GM12878 (cell line): ENCODE measurements at regions not wholly inside any gene's neighbourhood (a gene's known extent, or its start where the extent isn't known, plus 50 kb on each side); places are given as distances from the start of the nearest gene placed in this dataset.

Experiments used
- ATAC-seq: fragments of 200-7000 bp; cut with Tn5 transposase; 3 replicates; pipeline ENCODE4 v1.9.1; 2020; ENCODE audit warnings: mild to moderate bottlenecking, moderate library complexity
- BruUV-seq: library from RNA; stranded (reverse); fragments of 400-500 nt; replicated peaks from 2 replicates; lab custom pipeline; 2021; lab: Mats Ljungman, UMichigan
- CTCF ChIA-PET: fragments of 300-600 bp; sonication (Branson Sonifier 250); formaldehyde crosslinking; extraction: SDS; loops from one replicate; lab custom pipeline; 2021; ENCODE audit warnings: inconsistent platforms; lab: Yijun Ruan, JAX
- POLR2A ChIA-PET: fragments of 350-600 bp; formaldehyde crosslinking; extraction: SDS; loops from one replicate; lab custom pipeline; 2021; ENCODE audit warnings: inconsistent platforms; lab: Charles Lee
- RAD21 ChIA-PET: fragments of 300-600 bp; sonication (Branson Sonifier 250); formaldehyde crosslinking; loops from one replicate; lab custom pipeline; 2023; ENCODE audit warnings: antibody characterized with exemption; ENCODE audit not compliant: unreplicated experiment; lab: Charles Lee
- SMC1A ChIA-PET: fragments of 300-600 bp; sonication (Branson Sonifier 250); formaldehyde crosslinking; loops from one replicate; lab custom pipeline; 2023; ENCODE audit not compliant: unreplicated experiment, uncharacterized antibody; lab: Charles Lee
- DNase-seq: peaks from one replicate; pipeline ENCODE4 v3.0.0-alpha.2; 2011; ENCODE audit warnings: low read depth, low spot score
- FAIRE-seq: peaks from 3 replicates; lab custom pipeline; 2011; peaks lifted over from hg19 to GRCh38; lab: Jason Lieb, UNC
- H2AFZ ChIP-seq: 2 replicates; pipeline ENCODE4 v1.6.0; 2011; ENCODE audit warnings: low read depth, low read length, control low read depth; ENCODE audit not compliant: control insufficient read depth
- H3K27ac ChIP-seq: 2 replicates; pipeline ENCODE4 v1.5.1; 2011; ENCODE audit warnings: control low read depth; ENCODE audit not compliant: control insufficient read depth, insufficient read depth
- H3K27me3 ChIP-seq, 2 experiments: replicated peaks in 1 of 2; 2 replicates each; pipeline versions ENCODE4 v1.6.0 to v1.6.1; 2011; ENCODE audit warnings: low read length in 1 of 2; ENCODE audit not compliant: control insufficient read depth in 2 of 2, insufficient read depth in 2 of 2
- H3K36me3 ChIP-seq, 2 experiments: 2 replicates each; pipeline ENCODE4 v1.5.1; 2011; ENCODE audit warnings: low read length in 1 of 2; ENCODE audit not compliant: control insufficient read depth in 2 of 2, insufficient read depth in 2 of 2
- H3K4me1 ChIP-seq: 2 replicates; pipeline ENCODE4 v1.6.1; 2011; ENCODE audit warnings: mild to moderate bottlenecking, low read length, moderate library complexity, mixed read lengths; ENCODE audit not compliant: control insufficient read depth, insufficient read depth
- H3K4me2 ChIP-seq: 2 replicates; pipeline ENCODE4 v1.6.0; 2011; ENCODE audit warnings: control low read depth; ENCODE audit not compliant: control insufficient read depth, insufficient read depth
- H3K4me3 ChIP-seq: fragments of 200-600 bp; sonication (generic); 2 replicates; pipeline ENCODE4 v1.5.1; 2016
- H3K79me2 ChIP-seq: 2 replicates; pipeline ENCODE4 v1.6.0; 2011; ENCODE audit warnings: low read length; ENCODE audit not compliant: control insufficient read depth, insufficient read depth
- H3K9ac ChIP-seq: 2 replicates; pipeline ENCODE4 v1.8.0; 2011; ENCODE audit warnings: low read length, control low read depth, mixed read lengths; ENCODE audit not compliant: control insufficient read depth, insufficient read depth
- H3K9me3 ChIP-seq: replicated peaks from 3 replicates; pipeline ENCODE4 v1.5.1; 2011; ENCODE audit warnings: mild to moderate bottlenecking, low read length; ENCODE audit not compliant: control insufficient read depth, insufficient read depth
- H4K20me1 ChIP-seq: 2 replicates; pipeline ENCODE4 v1.6.0; 2011; ENCODE audit not compliant: control insufficient read depth, insufficient read depth
- BACH1 ChIP-seq: fragments of 450-650 bp; IDR thresholded peaks from 2 replicates; pipeline ENCODE4 v1.6.1; 2017; ENCODE audit warnings: mild to moderate bottlenecking, borderline replicate concordance
- BCLAF1 ChIP-seq: fragments of 450-650 bp; IDR thresholded peaks from 2 replicates; pipeline ENCODE4 v1.6.1; 2017; ENCODE audit warnings: antibody characterized with exemption, mild to moderate bottlenecking, moderate library complexity
- CBFB ChIP-seq: IDR thresholded peaks from 2 replicates; pipeline ENCODE4 v1.6.1; 2016; ENCODE audit warnings: antibody characterized with exemption, low read depth
- EED ChIP-seq: sonication (generic); IDR thresholded peaks from 2 replicates; pipeline ENCODE4 v1.6.1; 2016; ENCODE audit warnings: antibody characterized with exemption, low read depth
- NFIC ChIP-seq: IDR thresholded peaks from 2 replicates; pipeline ENCODE4 v1.6.1; 2012; ENCODE audit warnings: low read depth, mild to moderate bottlenecking, inconsistent platforms, low read length, moderate library complexity
- NR2F1 ChIP-seq: fragments of 450-650 bp; conservative IDR thresholded peaks from 2 replicates; pipeline ENCODE4 v1.6.1; 2017; ENCODE audit warnings: mild to moderate bottlenecking
- SKIL ChIP-seq: fragments of 450-650 bp; IDR thresholded peaks from 2 replicates; pipeline ENCODE4 v1.6.1; 2017; ENCODE audit warnings: mild to moderate bottlenecking, low read depth, inconsistent platforms; ENCODE audit not compliant: poor library complexity, severe bottlenecking
- TCF7 ChIP-seq: IDR thresholded peaks from 2 replicates; pipeline ENCODE4 v1.6.1; 2014; ENCODE audit warnings: antibody characterized with exemption, borderline replicate concordance
- ZNF274 ChIP-seq: IDR thresholded peaks from one replicate; pipeline ENCODE4 v1.8.0; 2011; ENCODE audit not compliant: insufficient read length, insufficient read depth
- whole genome bisulfite sequencing: methylation state at CpG from one replicate; pipeline ENCODE4 v1.1.6; 2016; ENCODE audit warnings: low lambda C conversion rate; ENCODE audit not compliant: insufficient replicate concordance, insufficient coverage; ENCODE audit errors: missing lambda C conversion rate; 5-methylcytosine and 5-hydroxymethylcytosine counted together
- in situ Hi-C: fragments of 300-500 bp; cut with MboI; formaldehyde crosslinking; loops from 9 replicates; pipeline ENCODE4 v1.14.3; 2018; ENCODE audit warnings: mixed read lengths
- intact Hi-C: fragments of 100-400 bp; cut with micrococcal nuclease; formaldehyde crosslinking; loops from one replicate; pipeline ENCODE4 v1.14.2; 2022; ENCODE audit not compliant: unreplicated experiment
- TF ChIP-seq, protein P1 (sequence below): IDR thresholded peaks from 2 replicates; pipeline ENCODE4 v1.6.1; 2011; ENCODE audit warnings: borderline replicate concordance, low read depth, mild to moderate bottlenecking, moderate library complexity, mixed read lengths, low read length; ENCODE audit not compliant: insufficient read depth; ENCODE audit errors: extremely low read length
- TF ChIP-seq, protein P2 (sequence below): fragments of 450-650 bp; IDR thresholded peaks from 2 replicates; pipeline ENCODE4 v1.6.1; 2016; ENCODE audit warnings: mild to moderate bottlenecking

GRCh38 chr9:119662329-119662728 is 293.1 kb upstream of the BRINP1 start:
- SMC1A ChIA-PET = no interaction called here
- BruUV-seq = no TSS peak
- Histone ChIP-seq H4K20me1 (no peaks in the 10 kb centered on the region), H3K4me1 (no peaks in the 10 kb centered on the region), H3K79me2 (no peaks in the 10 kb centered on the region), H3K4me2 (no peak overlapping the region), H3K9ac (no peak overlapping the region), H2AFZ (no peak overlapping the region), H3K4me3 (no peak overlapping the region), H3K36me3 (no peaks in the 10 kb centered on the region), H3K9me3 (no peaks in the 10 kb centered on the region), H3K27ac (no peak overlapping the region), H3K27me3 (no peaks in the 10 kb centered on the region)
- intact Hi-C loops = no loop called here
- CTCF ChIA-PET = no interaction called here
- FAIRE-seq (no peak), DNase-seq (no peak), ATAC-seq (no peak)
- 2% methylated on average over 4 of the region's 4 CpGs for WGBS
- in situ Hi-C loops = no loop called here
- TF ChIP-seq TCF7 = no peak
- TF ChIP-seq, protein P1, sequence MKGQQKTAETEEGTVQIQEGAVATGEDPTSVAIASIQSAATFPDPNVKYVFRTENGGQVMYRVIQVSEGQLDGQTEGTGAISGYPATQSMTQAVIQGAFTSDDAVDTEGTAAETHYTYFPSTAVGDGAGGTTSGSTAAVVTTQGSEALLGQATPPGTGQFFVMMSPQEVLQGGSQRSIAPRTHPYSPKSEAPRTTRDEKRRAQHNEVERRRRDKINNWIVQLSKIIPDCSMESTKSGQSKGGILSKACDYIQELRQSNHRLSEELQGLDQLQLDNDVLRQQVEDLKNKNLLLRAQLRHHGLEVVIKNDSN = no peak
- TF ChIP-seq SKIL = no peak
- no peak for TF ChIP-seq EED
- TF ChIP-seq BACH1 = no peak
- TF ChIP-seq, protein P2, sequence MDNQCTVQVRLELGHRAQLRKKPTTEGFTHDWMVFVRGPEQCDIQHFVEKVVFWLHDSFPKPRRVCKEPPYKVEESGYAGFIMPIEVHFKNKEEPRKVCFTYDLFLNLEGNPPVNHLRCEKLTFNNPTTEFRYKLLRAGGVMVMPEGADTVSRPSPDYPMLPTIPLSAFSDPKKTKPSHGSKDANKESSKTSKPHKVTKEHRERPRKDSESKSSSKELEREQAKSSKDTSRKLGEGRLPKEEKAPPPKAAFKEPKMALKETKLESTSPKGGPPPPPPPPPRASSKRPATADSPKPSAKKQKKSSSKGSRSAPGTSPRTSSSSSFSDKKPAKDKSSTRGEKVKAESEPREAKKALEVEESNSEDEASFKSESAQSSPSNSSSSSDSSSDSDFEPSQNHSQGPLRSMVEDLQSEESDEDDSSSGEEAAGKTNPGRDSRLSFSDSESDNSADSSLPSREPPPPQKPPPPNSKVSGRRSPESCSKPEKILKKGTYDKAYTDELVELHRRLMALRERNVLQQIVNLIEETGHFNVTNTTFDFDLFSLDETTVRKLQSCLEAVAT = no peak
- no peak for TF ChIP-seq BCLAF1
- no peak for TF ChIP-seq NFIC
- no peak for TF ChIP-seq NR2F1
- no peak for TF ChIP-seq ZNF274
- no peak for TF ChIP-seq CBFB
- POLR2A ChIA-PET = no interaction called here
- RAD21 ChIA-PET = no interaction called here
